T-cell (primary cell): ENCODE measurements at regions not wholly inside any gene's neighbourhood (a gene's known extent, or its start where the extent isn't known, plus 50 kb on each side); places are given as distances from the start of the nearest gene placed in this dataset.

Experiments
- ATAC-seq, 4 experiments: fragments of 200-7000 bp in 3 of 4; fragments of 150-1000 bp in 1 of 4; cut with Tn5 transposase; replicated peaks in 1 of 4; 1 replicate in 3 of 4; 2 replicates in 1 of 4; pipeline ENCODE4 v1.10.0; 2021; ENCODE audit warnings: moderate library complexity in 3 of 4, mild to moderate bottlenecking in 2 of 4, moderate number of reproducible peaks in 1 of 4
- CTCF ChIA-PET, 2 donors: fragments of 300-600 bp; sonication (Branson Sonifier 250); formaldehyde crosslinking; loops; one replicate each; lab custom pipeline; 2022; ENCODE audit warnings: antibody characterized with exemption in 2 of 2; lab: Charles Lee
- POLR2A ChIA-PET, 2 donors: fragments of 300-600 bp; sonication (Branson Sonifier 250); formaldehyde crosslinking; loops; one replicate each; lab custom pipeline; 2022; ENCODE audit warnings: antibody characterized with exemption in 2 of 2; lab: Charles Lee
- DNase-seq, 35 experiments: peaks; one replicate each; pipeline versions ENCODE4 v3.0.0 to v3.0.0-alpha.2; 2013 to 2023
- H3K27ac ChIP-seq: one replicate; pipeline ENCODE4 v1.5.1; 2013; ENCODE audit warnings: low read length
- H3K27me3 ChIP-seq, 2 experiments: replicated peaks in 1 of 2; 1 replicate in 1 of 2; 2 replicates in 1 of 2; pipeline versions ENCODE4 v1.6.1 to v1.7.0; 2013; ENCODE audit warnings: low read length in 1 of 2, mixed read lengths in 1 of 2; ENCODE audit not compliant: control insufficient read depth in 2 of 2, insufficient read depth in 2 of 2; ENCODE audit errors: extremely low read depth in 1 of 2
- H3K36me3 ChIP-seq, 2 donors: 1 replicate in 1 of 2; 2 replicates in 1 of 2; pipeline versions ENCODE4 v1.6.1 to v1.7.0; 2013; ENCODE audit warnings: low read length in 1 of 2; ENCODE audit not compliant: control insufficient read depth in 2 of 2, insufficient read depth in 1 of 2; ENCODE audit errors: extremely low read depth in 1 of 2
- H3K4me1 ChIP-seq, 2 experiments: 1 replicate in 1 of 2; 2 replicates in 1 of 2; pipeline versions ENCODE4 v1.6.1 to v1.7.0; 2013; ENCODE audit warnings: low read length in 2 of 2, mixed read lengths in 1 of 2; ENCODE audit not compliant: insufficient read depth in 2 of 2, control insufficient read depth in 1 of 2; ENCODE audit errors: extremely low read depth in 1 of 2
- H3K4me3 ChIP-seq, 2 donors: 1 replicate in 1 of 2; 2 replicates in 1 of 2; pipeline versions ENCODE4 v1.5.1 to v1.7.0; 2013; ENCODE audit warnings: mild to moderate bottlenecking in 2 of 2, low read length in 1 of 2, moderate library complexity in 1 of 2; ENCODE audit not compliant: control insufficient read depth in 1 of 2; ENCODE audit errors: extremely low read depth in 1 of 2
- H3K9me3 ChIP-seq: 2 replicates; pipeline ENCODE4 v1.7.0; 2013
- H3K27ac Mint-ChIP-seq, 2 donors: one replicate each; pipeline ENCODE4 v1.8.0; 2020 to 2021; ENCODE audit warnings: mild to moderate bottlenecking in 2 of 2, mixed read lengths in 2 of 2
- H3K27me3 Mint-ChIP-seq, 2 donors: one replicate each; pipeline ENCODE4 v1.8.0; 2021 to 2022; ENCODE audit warnings: mixed read lengths in 2 of 2
- H3K36me3 Mint-ChIP-seq: one replicate; pipeline ENCODE4 v1.8.0; 2021; ENCODE audit warnings: mixed read lengths
- H3K4me1 Mint-ChIP-seq, 3 donors: one replicate each; pipeline ENCODE4 v1.8.0; 2020 to 2022; ENCODE audit warnings: mixed read lengths in 3 of 3, mild to moderate bottlenecking in 1 of 3
- H3K4me3 Mint-ChIP-seq, 3 donors: one replicate each; pipeline ENCODE4 v1.8.0; 2020 to 2022; ENCODE audit warnings: mild to moderate bottlenecking in 3 of 3, mixed read lengths in 3 of 3, moderate library complexity in 3 of 3
- H3K9me3 Mint-ChIP-seq, 3 donors: one replicate each; pipeline ENCODE4 v1.8.0; 2020 to 2022; ENCODE audit warnings: mixed read lengths in 3 of 3
- WGBS: methylation state at CpG from one replicate; pipeline ENCODE4 v1.1.5; 2013; ENCODE audit warnings: missing lambda C conversion rate; ENCODE audit not compliant: insufficient coverage; 5-methylcytosine and 5-hydroxymethylcytosine counted together

DNA sequence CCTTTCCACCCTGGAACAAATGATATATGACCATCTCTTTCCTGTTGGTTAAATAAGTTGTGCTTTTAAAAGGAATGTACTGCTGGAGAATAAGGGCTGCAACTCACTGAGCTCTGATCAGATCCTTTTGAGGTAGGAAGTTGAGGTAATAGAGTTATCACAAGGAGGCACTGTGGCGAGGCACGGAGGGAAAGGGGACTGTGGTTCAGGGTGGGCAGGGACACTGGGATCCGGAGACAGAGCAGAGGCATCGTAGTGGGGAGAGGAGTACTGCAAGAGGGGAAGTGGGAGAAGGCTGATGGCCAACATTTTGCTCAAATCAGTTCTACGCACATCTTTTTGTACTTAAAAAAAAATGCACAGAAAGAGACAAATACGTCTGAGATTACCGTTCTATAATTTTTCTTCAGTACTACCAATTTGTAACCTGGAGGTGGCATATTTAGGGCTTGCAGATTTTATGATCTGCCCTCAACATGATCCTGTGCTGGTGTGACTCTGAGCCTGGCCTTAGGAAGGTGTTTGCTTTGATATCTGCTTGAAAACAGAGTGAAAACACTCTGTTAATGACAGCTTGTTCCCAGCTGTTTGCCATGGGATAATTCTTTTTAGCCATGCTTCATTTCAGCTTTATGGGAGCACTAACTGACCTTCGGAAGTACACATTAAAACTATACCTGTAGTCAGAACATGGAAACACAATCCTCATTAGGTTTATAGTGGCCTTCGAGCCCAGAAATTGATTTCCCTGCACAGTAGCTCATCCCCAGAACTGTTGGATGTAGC, 168.1 kb downstream of the KCNE4 start:
- Histone ChIP-seq H3K27ac (no peak overlapping the region), H3K36me3 (no peaks in the 10 kb centered on the region), H3K4me3 (no peak overlapping the region), H3K9me3 (no peaks in the 10 kb centered on the region), H3K4me1 (no peaks in the 10 kb centered on the region), H3K27me3 (no peaks in the 10 kb centered on the region)
- Mint-ChIP-seq H3K4me3 (no peak overlapping the region), H3K4me1 (no peaks in the 10 kb centered on the region), H3K9me3 (peaks cover 0 to 8% (median 0%) of the 10 kb centered on the region in 3 donors), H3K27me3 (peaks cover 0 to 5% of the 10 kb centered on the region in 2 donors), H3K36me3 (no peaks in the 10 kb centered on the region), H3K27ac (no peak overlapping the region)
- POLR2A ChIA-PET, result no interaction called here
- 59% methylated on average over 6 of the region's 9 CpGs for WGBS
- no peak for ATAC-seq
- no peak for DNase-seq
- CTCF ChIA-PET, result no interaction called here

DNA sequence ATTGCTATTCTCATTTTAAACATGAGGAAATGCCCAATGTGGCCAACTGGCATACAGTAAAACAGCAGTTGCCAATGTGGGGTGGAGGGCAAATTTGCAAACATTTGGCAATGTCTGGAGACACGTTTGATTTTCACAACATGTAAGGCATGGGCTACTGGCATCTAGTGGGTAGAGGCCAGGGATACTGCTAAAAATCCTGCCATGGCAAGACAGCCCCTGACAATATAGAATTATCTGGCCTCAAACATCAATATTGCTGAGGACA, 168.6 kb downstream of the KCNE4 start:
- Histone ChIP-seq H3K27ac (no peak overlapping the region), H3K4me1 (no peaks in the 10 kb centered on the region), H3K9me3 (no peaks in the 10 kb centered on the region), H3K4me3 (no peak overlapping the region), H3K36me3 (no peaks in the 10 kb centered on the region), H3K27me3 (no peaks in the 10 kb centered on the region)
- ChIA-PET CTCF (no interaction called here), POLR2A (no interaction called here)
- ATAC-seq (no peak), DNase-seq (no peak)
- WGBS, result 40% methylated on average over 1 of the region's 1 CpG
- no peaks in the 10 kb centered on the region for H3K4me1 Mint-ChIP-seq
- H3K9me3 Mint-ChIP-seq, result peaks cover 0 to 8% (median 0%) of the 10 kb centered on the region in 3 donors
- H3K36me3 Mint-ChIP-seq, result no peaks in the 10 kb centered on the region
- peaks cover 0 to 3% of the 10 kb centered on the region in 2 donors for H3K27me3 Mint-ChIP-seq
- H3K27ac Mint-ChIP-seq, result no peak overlapping the region
- H3K4me3 Mint-ChIP-seq, result no peak overlapping the region

DNA sequence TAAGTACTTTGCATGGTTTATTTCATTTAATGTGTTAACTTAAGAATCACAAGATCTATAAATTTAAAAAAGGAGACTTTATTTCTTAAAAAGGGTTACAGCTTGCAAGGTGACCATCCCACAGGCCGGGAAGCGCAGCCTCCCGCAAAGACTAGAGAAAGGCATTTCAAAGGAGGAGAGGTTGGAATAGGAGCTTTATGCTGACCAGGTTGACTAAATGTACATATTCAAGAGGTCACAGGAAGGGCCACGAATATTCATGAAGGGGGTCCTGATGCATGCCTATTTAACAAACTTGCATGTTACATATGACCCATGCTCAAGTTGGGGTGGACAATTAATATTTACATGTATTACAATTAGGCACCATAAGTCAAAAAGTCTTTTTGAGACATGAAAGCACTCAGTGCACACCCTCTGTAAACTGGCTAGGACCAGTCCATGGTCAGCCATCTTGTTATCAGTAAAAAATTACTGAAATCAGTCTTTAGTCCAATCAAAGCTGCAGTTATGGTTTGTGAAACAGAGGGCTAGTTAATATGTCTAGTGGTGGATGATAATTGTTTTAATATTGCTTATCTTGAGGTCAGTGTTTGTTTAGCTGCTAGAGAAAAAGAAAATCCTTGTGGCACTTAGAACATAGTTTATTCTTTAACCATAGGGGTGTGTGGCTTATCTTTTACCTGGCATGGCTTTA, 169.3 kb downstream of the KCNE4 start:
- H3K4me3 ChIP-seq, result no peak overlapping the region
- no peaks in the 10 kb centered on the region for H3K36me3 Mint-ChIP-seq
- no peaks in the 10 kb centered on the region for H3K36me3 ChIP-seq
- no peak overlapping the region for H3K27ac Mint-ChIP-seq
- DNase-seq (no peak), ATAC-seq (no peak)
- WGBS, result no CpG with 5 or more reads among the region's 4 CpGs
- no peaks in the 10 kb centered on the region for H3K27me3 ChIP-seq
- peaks cover 0 to 3% of the 10 kb centered on the region in 2 donors for H3K27me3 Mint-ChIP-seq
- peaks cover 0 to 10% (median 0%) of the 10 kb centered on the region in 3 donors for H3K9me3 Mint-ChIP-seq
- H3K27ac ChIP-seq, result no peak overlapping the region
- no peaks in the 10 kb centered on the region for H3K4me1 ChIP-seq
- H3K9me3 ChIP-seq, result no peaks in the 10 kb centered on the region
- ChIA-PET CTCF (no interaction called here), POLR2A (no interaction called here)
- H3K4me1 Mint-ChIP-seq, result no peaks in the 10 kb centered on the region
- no peak overlapping the region for H3K4me3 Mint-ChIP-seq

DNA sequence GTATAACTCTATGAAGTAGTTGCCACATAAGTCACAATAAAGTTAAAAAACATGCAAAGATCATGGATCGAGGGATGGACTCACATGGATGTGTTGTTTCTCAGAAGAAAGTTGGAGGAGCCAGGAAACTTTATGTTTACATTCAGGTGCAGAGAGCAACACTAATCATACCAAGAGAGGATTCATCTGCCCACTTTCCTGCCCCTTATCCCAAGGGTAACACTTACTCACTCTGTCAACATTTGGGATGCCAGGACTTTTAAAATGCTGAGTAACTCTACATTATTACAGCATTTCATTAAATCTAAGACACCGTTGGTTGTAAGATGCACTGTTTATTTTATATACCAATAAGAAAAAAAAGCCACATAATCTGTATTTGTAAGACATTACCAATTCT, 170.4 kb downstream of the KCNE4 start:
- POLR2A ChIA-PET, result no interaction called here
- peaks cover 0 to 12% (median 0%) of the 10 kb centered on the region in 3 donors for H3K9me3 Mint-ChIP-seq
- no peak for ATAC-seq
- no peak for DNase-seq
- Histone ChIP-seq H3K36me3 (no peaks in the 10 kb centered on the region), H3K4me3 (no peak overlapping the region), H3K4me1 (no peaks in the 10 kb centered on the region), H3K27me3 (no peaks in the 10 kb centered on the region), H3K9me3 (no peaks in the 10 kb centered on the region), H3K27ac (no peak overlapping the region)
- no peaks in the 10 kb centered on the region for H3K36me3 Mint-ChIP-seq
- no CpG with 5 or more reads among the region's 2 CpGs for WGBS
- H3K27ac Mint-ChIP-seq, result no peak overlapping the region
- H3K27me3 Mint-ChIP-seq, result peaks cover 0 to 3% of the 10 kb centered on the region in 2 donors
- CTCF ChIA-PET, result no interaction called here
- no peaks in the 10 kb centered on the region for H3K4me1 Mint-ChIP-seq
- no peak overlapping the region for H3K4me3 Mint-ChIP-seq

DNA sequence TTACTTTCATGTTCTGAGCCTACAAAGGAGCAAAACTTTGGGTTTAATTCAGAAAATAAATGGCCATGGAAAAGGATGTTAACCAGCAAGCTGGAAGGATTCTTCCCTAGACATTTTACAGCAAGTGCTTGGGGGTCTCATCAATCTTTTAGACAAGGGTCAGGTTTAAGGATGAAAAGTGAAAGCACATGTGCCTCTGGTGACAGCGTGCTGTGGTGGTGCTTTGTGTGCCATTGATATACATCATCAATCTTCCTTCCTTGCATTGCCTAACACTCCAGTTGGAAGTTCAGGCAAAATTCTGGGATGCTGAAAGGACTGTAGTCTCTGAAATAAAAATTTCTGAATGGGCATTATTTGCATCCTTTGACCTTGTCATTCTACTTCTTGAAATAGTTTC, 171.2 kb downstream of the KCNE4 start:
- ChIA-PET POLR2A (no interaction called here), CTCF (no interaction called here)
- Mint-ChIP-seq H3K27me3 (peaks cover 0 to 3% of the 10 kb centered on the region in 2 donors), H3K4me3 (no peak overlapping the region), H3K27ac (no peak overlapping the region), H3K36me3 (no peaks in the 10 kb centered on the region), H3K4me1 (no peaks in the 10 kb centered on the region), H3K9me3 (peaks cover 0 to 12% (median 0%) of the 10 kb centered on the region in 3 donors)
- Histone ChIP-seq H3K4me1 (no peaks in the 10 kb centered on the region), H3K27me3 (no peaks in the 10 kb centered on the region), H3K36me3 (no peaks in the 10 kb centered on the region), H3K9me3 (no peaks in the 10 kb centered on the region), H3K4me3 (no peak overlapping the region), H3K27ac (no peak overlapping the region)
- WGBS, result no CpG with 5 or more reads among the region's 1 CpG
- ATAC-seq (no peak), DNase-seq (no peak)

DNA sequence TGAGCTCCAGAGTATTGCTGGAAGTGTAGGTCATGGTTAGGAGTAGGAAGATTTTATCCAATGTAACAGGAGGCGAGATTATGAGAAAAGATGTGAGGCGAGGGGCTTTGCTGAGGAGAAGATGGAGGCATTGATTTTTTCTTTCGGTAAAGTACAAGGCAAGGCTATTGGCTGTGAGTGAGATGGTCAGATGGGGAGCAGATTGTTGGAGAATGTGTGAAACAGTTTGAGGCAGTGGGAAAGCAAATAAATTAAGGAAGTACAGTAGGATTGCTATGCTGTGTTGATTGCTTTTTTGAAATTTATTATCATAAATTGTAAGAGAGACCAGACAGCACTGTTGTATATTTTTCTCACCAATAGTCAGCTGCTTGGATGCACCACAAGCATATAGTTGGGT, 173.3 kb downstream of the KCNE4 start:
- Histone ChIP-seq H3K27ac (no peak overlapping the region), H3K27me3 (no peaks in the 10 kb centered on the region), H3K36me3 (no peaks in the 10 kb centered on the region), H3K9me3 (no peaks in the 10 kb centered on the region), H3K4me3 (no peak overlapping the region), H3K4me1 (no peaks in the 10 kb centered on the region)
- ChIA-PET CTCF (no interaction called here), POLR2A (interaction anchor here in 1 of 2 donors (0.6 kb wide), 1 partner anchor 11 kb away, joined by 3 read pairs; no protein-coding TSS in a partner anchor)
- WGBS, result 82% methylated on average over 3 of the region's 3 CpGs
- ATAC-seq (no peak), DNase-seq (no peak)
- Mint-ChIP-seq H3K27ac (no peak overlapping the region), H3K4me3 (no peak overlapping the region), H3K27me3 (no peaks in the 10 kb centered on the region), H3K9me3 (peaks cover 0 to 5% (median 0%) of the 10 kb centered on the region in 3 donors), H3K36me3 (no peaks in the 10 kb centered on the region), H3K4me1 (no peaks in the 10 kb centered on the region)
